H9 (cell line): ENCODE measurements at regions not wholly inside any gene's neighbourhood (a gene's known extent, or its start where the extent isn't known, plus 50 kb on each side); places are given as distances from the start of the nearest gene placed in this dataset.

ENCODE experiments used
- DNase-seq: peaks from one replicate; pipeline ENCODE4 v3.0.0-alpha.2; 2017
- H2AFZ ChIP-seq: one replicate; pipeline ENCODE4 v1.6.1; 2013; ENCODE audit warnings: mild to moderate bottlenecking, low read length, control low read depth, moderate library complexity
- H2AK5ac ChIP-seq: 2 replicates; pipeline ENCODE4 v1.6.1; 2013; ENCODE audit warnings: low read length, control low read depth, mixed read lengths; ENCODE audit not compliant: insufficient read length
- H2BK120ac ChIP-seq: one replicate; pipeline ENCODE4 v1.6.1; 2013; ENCODE audit warnings: low read depth, mild to moderate bottlenecking, low read length, control low read depth, inconsistent platforms; ENCODE audit not compliant: poor library complexity, severe bottlenecking
- H2BK12ac ChIP-seq: 2 replicates; pipeline ENCODE4 v1.6.1; 2013; ENCODE audit warnings: low read length, control low read depth, mixed read lengths, low read depth; ENCODE audit not compliant: insufficient read length
- H2BK15ac ChIP-seq: 2 replicates; pipeline ENCODE4 v1.6.1; 2013; ENCODE audit warnings: low read depth, low read length, control low read depth
- H2BK20ac ChIP-seq: one replicate; pipeline ENCODE4 v1.6.1; 2013; ENCODE audit warnings: low read depth, mild to moderate bottlenecking, low read length, control low read depth, inconsistent platforms; ENCODE audit not compliant: poor library complexity, severe bottlenecking
- H2BK5ac ChIP-seq: 2 replicates; pipeline ENCODE4 v1.6.1; 2013; ENCODE audit warnings: low read length, control low read depth, mixed read lengths; ENCODE audit not compliant: insufficient read length
- H3K14ac ChIP-seq: 2 replicates; pipeline ENCODE4 v1.6.1; 2013; ENCODE audit warnings: low read length, control low read depth; ENCODE audit not compliant: insufficient read depth
- H3K18ac ChIP-seq: 2 replicates; pipeline ENCODE4 v1.6.1; 2013; ENCODE audit warnings: low read depth, mild to moderate bottlenecking, mixed read lengths, low read length, control low read depth; ENCODE audit not compliant: insufficient read length
- H3K23ac ChIP-seq: 2 replicates; pipeline ENCODE4 v1.6.1; 2013; ENCODE audit warnings: low read length, control low read depth, mixed read lengths, low read depth; ENCODE audit not compliant: insufficient read length
- H3K23me2 ChIP-seq: 2 replicates; pipeline ENCODE4 v1.6.1; 2013; ENCODE audit warnings: low read depth, mild to moderate bottlenecking, mixed read lengths, low read length, control low read depth; ENCODE audit not compliant: insufficient read length, poor library complexity, severe bottlenecking
- H3K27ac ChIP-seq: 2 replicates; pipeline ENCODE4 v1.5.1; 2013; ENCODE audit warnings: low read length, control low read depth, mixed read lengths, low read depth; ENCODE audit not compliant: insufficient read length
- H3K27me3 ChIP-seq: 2 replicates; pipeline ENCODE4 v1.6.1; 2013; ENCODE audit warnings: low read length, control low read depth, inconsistent platforms; ENCODE audit not compliant: insufficient read depth
- H3K4ac ChIP-seq: 2 replicates; pipeline ENCODE4 v1.6.1; 2013; ENCODE audit warnings: low read depth, mild to moderate bottlenecking, control low read depth, inconsistent platforms, low read length, moderate library complexity
- H3K4me1 ChIP-seq: 2 replicates; pipeline ENCODE4 v1.6.1; 2013; ENCODE audit warnings: low read length, control low read depth, inconsistent platforms; ENCODE audit not compliant: insufficient read depth
- H3K4me2 ChIP-seq: 2 replicates; pipeline ENCODE4 v1.6.1; 2013; ENCODE audit warnings: low read length, control low read depth, mixed read lengths; ENCODE audit not compliant: insufficient read length, insufficient read depth
- H3K56ac ChIP-seq: 2 replicates; pipeline ENCODE4 v1.6.1; 2013; ENCODE audit warnings: low read depth, mild to moderate bottlenecking, mixed read lengths, low read length, control low read depth; ENCODE audit not compliant: insufficient read length
- H3K79me1 ChIP-seq: 2 replicates; pipeline ENCODE4 v1.6.1; 2013; ENCODE audit warnings: low read depth, mild to moderate bottlenecking, moderate library complexity, low read length, control low read depth, inconsistent platforms; ENCODE audit not compliant: insufficient read depth, poor library complexity, severe bottlenecking
- H3K79me2 ChIP-seq: 2 replicates; pipeline ENCODE4 v1.6.1; 2013; ENCODE audit warnings: low read length, control low read depth, inconsistent platforms; ENCODE audit not compliant: insufficient read depth
- H3K9ac ChIP-seq: 2 replicates; pipeline ENCODE4 v1.6.1; 2013; ENCODE audit warnings: low read length, control low read depth, mixed read lengths; ENCODE audit not compliant: insufficient read length; ENCODE audit errors: extremely low read depth
- H3K9me3 ChIP-seq: one replicate; pipeline ENCODE4 v1.6.1; 2013; ENCODE audit warnings: low read depth, low read length, inconsistent platforms; ENCODE audit not compliant: control insufficient read depth
- H3T11ph ChIP-seq: one replicate; pipeline ENCODE4 v1.6.1; 2013; ENCODE audit warnings: mild to moderate bottlenecking, low read length, control low read depth, inconsistent platforms
- H4K20me1 ChIP-seq: one replicate; pipeline ENCODE4 v1.6.1; 2013; ENCODE audit not compliant: control insufficient read depth, insufficient read length, insufficient read depth
- H4K5ac ChIP-seq: 2 replicates; pipeline ENCODE4 v1.6.1; 2013; ENCODE audit warnings: low read depth, mild to moderate bottlenecking, mixed read lengths, low read length, control low read depth; ENCODE audit not compliant: insufficient read length
- H4K8ac ChIP-seq: replicated peaks from 2 replicates; pipeline ENCODE4 v1.6.1; 2013; ENCODE audit warnings: low read length, control low read depth, mixed read lengths, low read depth; ENCODE audit not compliant: insufficient read length
- H4K91ac ChIP-seq: 2 replicates; pipeline ENCODE4 v1.6.1; 2013; ENCODE audit warnings: low read depth, mild to moderate bottlenecking, moderate library complexity, mixed read lengths, low read length, control low read depth; ENCODE audit not compliant: insufficient read length
- H3K27ac Mint-ChIP-seq, 3 experiments: 2 replicates in 2 of 3; 3 replicates in 1 of 3; pipeline ENCODE4 v1.8.0; 2020 to 2021; ENCODE audit warnings: mixed read lengths in 3 of 3, mild to moderate bottlenecking in 1 of 3, moderate library complexity in 1 of 3
- H3K27me3 Mint-ChIP-seq: 2 replicates; pipeline ENCODE4 v1.8.0; 2021; ENCODE audit warnings: low read depth, mild to moderate bottlenecking, moderate library complexity, mixed read lengths
- H3K36me3 Mint-ChIP-seq, 3 experiments: 2 replicates in 2 of 3; 3 replicates in 1 of 3; pipeline ENCODE4 v1.8.0; 2020 to 2021; ENCODE audit warnings: low read depth in 3 of 3, mixed read lengths in 3 of 3; ENCODE audit not compliant: insufficient read depth in 1 of 3
- H3K4me1 Mint-ChIP-seq, 2 experiments: 2 replicates each; pipeline ENCODE4 v1.8.0; 2020; ENCODE audit warnings: mixed read lengths in 2 of 2
- H3K4me3 Mint-ChIP-seq, 2 experiments: 2 replicates in 1 of 2; 3 replicates in 1 of 2; pipeline ENCODE4 v1.8.0; 2020 to 2021; ENCODE audit warnings: mild to moderate bottlenecking in 2 of 2, mixed read lengths in 2 of 2, moderate library complexity in 1 of 2
- H3K9me3 Mint-ChIP-seq, 2 experiments: 2 replicates in 1 of 2; 3 replicates in 1 of 2; pipeline ENCODE4 v1.8.0; 2020; ENCODE audit warnings: mild to moderate bottlenecking in 2 of 2, mixed read lengths in 2 of 2, moderate library complexity in 1 of 2
- TF ChIP-seq, protein P1 (sequence below): fragments of 200-600 bp; sonication (generic); conservative IDR thresholded peaks from 3 replicates; pipeline ENCODE4 v1.8.0; 2021; ENCODE audit warnings: antibody characterized with exemption, mild to moderate bottlenecking

DNA sequence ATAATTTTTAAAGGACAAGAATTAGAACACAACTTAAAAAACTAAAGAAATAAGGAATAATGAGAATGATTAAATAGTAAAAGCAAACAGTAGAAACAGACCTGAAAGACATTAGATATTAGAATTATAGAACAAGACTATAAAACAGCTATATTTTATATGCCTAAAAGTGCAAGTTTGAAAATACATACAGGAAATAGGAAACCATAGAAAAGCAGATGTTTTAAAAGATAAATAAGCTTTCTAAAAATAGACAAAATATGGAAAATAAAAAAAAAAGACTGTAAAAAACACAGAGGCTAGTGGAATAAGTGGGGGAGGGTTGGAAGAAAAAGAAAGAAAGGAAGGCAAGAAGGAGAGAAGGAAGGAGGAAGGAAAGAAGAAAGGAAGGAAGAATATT lies 407.3 kb downstream of the IDS start:
- Histone ChIP-seq H2AFZ (no peak overlapping the region), H3K27me3 (no peaks in the 10 kb centered on the region), H3K27ac (no peak overlapping the region), H3K79me2 (no peaks in the 10 kb centered on the region), H3K18ac (no peak overlapping the region), H3K56ac (no peak overlapping the region), H4K91ac (no peak overlapping the region), H3K9ac (no peak overlapping the region), H4K5ac (no peak overlapping the region), H2BK120ac (no peak overlapping the region), H2BK15ac (no peak overlapping the region), H3K4me1 (no peaks in the 10 kb centered on the region), H3T11ph (no peak overlapping the region), H4K8ac (no peak overlapping the region), H3K4me2 (no peak overlapping the region), H3K23ac (no peak overlapping the region), H2BK5ac (no peak overlapping the region), H2BK20ac (no peak overlapping the region), H3K4ac (no peak overlapping the region), H4K20me1 (no peaks in the 10 kb centered on the region), H3K9me3 (peaks cover 6% of the 10 kb centered on the region), H2BK12ac (no peak overlapping the region), H3K14ac (no peak overlapping the region), H2AK5ac (no peak overlapping the region), H3K23me2 (no peaks in the 10 kb centered on the region), H3K79me1 (no peaks in the 10 kb centered on the region)
- Mint-ChIP-seq H3K27ac (no peak overlapping the region), H3K4me3 (no peak overlapping the region), H3K27me3 (no peaks in the 10 kb centered on the region), H3K9me3 (peaks cover 54 to 64% of the 10 kb centered on the region in 2 experiments), H3K4me1 (no peaks in the 10 kb centered on the region; a peak in 1 of 4 replicates), H3K36me3 (no peaks in the 10 kb centered on the region)
- no peak for DNase-seq
- TF ChIP-seq, protein P1, sequence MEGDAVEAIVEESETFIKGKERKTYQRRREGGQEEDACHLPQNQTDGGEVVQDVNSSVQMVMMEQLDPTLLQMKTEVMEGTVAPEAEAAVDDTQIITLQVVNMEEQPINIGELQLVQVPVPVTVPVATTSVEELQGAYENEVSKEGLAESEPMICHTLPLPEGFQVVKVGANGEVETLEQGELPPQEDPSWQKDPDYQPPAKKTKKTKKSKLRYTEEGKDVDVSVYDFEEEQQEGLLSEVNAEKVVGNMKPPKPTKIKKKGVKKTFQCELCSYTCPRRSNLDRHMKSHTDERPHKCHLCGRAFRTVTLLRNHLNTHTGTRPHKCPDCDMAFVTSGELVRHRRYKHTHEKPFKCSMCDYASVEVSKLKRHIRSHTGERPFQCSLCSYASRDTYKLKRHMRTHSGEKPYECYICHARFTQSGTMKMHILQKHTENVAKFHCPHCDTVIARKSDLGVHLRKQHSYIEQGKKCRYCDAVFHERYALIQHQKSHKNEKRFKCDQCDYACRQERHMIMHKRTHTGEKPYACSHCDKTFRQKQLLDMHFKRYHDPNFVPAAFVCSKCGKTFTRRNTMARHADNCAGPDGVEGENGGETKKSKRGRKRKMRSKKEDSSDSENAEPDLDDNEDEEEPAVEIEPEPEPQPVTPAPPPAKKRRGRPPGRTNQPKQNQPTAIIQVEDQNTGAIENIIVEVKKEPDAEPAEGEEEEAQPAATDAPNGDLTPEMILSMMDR, result no peak
